ENCODE measurements at regions not wholly inside any gene's neighbourhood (a gene's known extent, or its start where the extent isn't known, plus 50 kb on each side); places are given as distances from the start of the nearest gene placed in this dataset.

DNA sequence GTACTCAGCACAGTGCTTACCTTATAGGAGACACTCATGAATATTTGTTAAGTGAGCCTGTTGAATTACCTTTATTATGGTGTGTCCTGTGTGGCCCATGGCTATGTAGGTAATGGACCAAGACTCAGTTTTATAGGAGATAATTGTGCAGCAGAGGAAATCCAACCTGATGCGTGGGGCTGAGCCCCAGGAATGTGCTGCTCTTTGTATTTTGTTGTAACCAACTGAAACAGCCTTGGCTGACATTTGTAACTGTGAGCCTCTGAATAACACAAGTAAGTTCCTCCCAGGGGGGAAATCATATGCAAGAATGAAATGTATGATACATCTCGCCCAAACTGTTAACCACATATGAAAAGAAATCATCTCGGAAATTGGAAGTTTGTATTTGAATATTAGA, 364.2 kb upstream of the ZP4 start:
- TF ChIP-seq CTCF (IDR thresholded peaks at IDR 0.05) = no peak
- no peak for TF ChIP-seq EZH2 (IDR thresholded peaks at IDR 0.05; ENCODE audit: borderline replicate concordance, insufficient read depth, low read depth, low read length, poor library complexity, severe bottlenecking)

Data from B cell (primary cell).